HEK293 (cell line): ENCODE measurements at regions not wholly inside any gene's neighbourhood (a gene's known extent, or its start where the extent isn't known, plus 50 kb on each side); places are given as distances from the start of the nearest gene placed in this dataset.

ENCODE experiments used
- CTCF ChIA-PET: fragments of 350-600 bp; formaldehyde crosslinking; extraction: SDS; loops from one replicate; lab custom pipeline; 2021; ENCODE audit warnings: antibody characterized with exemption; lab: Yijun Ruan, JAX
- POLR2A ChIA-PET: fragments of 300-600 bp; formaldehyde crosslinking; extraction: SDS; loops from one replicate; lab custom pipeline; 2020; ENCODE audit warnings: antibody characterized with exemption, inconsistent platforms; lab: Yijun Ruan, JAX
- H3K27ac ChIP-seq: fragments of 200-500 bp; sonication (Bioruptor generic); 2 replicates; pipeline ENCODE4 v1.5.1; 2014; ENCODE audit warnings: low read depth, low read length, control low read depth, inconsistent platforms; ENCODE audit errors: extremely low read depth
- H3K36me3 ChIP-seq, 2 experiments: fragments of 200-500 bp in 1 of 2; sonication (Bioruptor generic) in 1 of 2; 1 replicate in 1 of 2; 2 replicates in 1 of 2; pipeline ENCODE4 v1.5.1; 2014 to 2017; ENCODE audit warnings: inconsistent platforms in 2 of 2, low read length in 2 of 2; ENCODE audit not compliant: control insufficient read depth in 2 of 2, insufficient read depth in 1 of 2
- H3K4me1 ChIP-seq: fragments of 200-500 bp; sonication (Bioruptor generic); 2 replicates; pipeline ENCODE4 v1.5.1; 2014; ENCODE audit warnings: mild to moderate bottlenecking, low read length, inconsistent platforms; ENCODE audit not compliant: control insufficient read depth, insufficient read depth
- H3K4me3 ChIP-seq: 2 replicates; pipeline ENCODE4 v1.5.1; 2011; ENCODE audit warnings: low read depth, mild to moderate bottlenecking, control low read depth, low read length, moderate library complexity
- H3K9me3 ChIP-seq: fragments of 200-500 bp; sonication (Bioruptor generic); 2 replicates; pipeline ENCODE4 v1.5.1; 2014; ENCODE audit warnings: low read depth, low read length, inconsistent platforms; ENCODE audit not compliant: control insufficient read depth, insufficient read depth
- EGR2 ChIP-seq: fragments of 450-650 bp; formaldehyde crosslinking; IDR thresholded peaks from 2 replicates; pipeline ENCODE4 v1.5.1; 2016; ENCODE audit warnings: low read depth, missing biosample characterization, missing genetic modification characterization
- GFI1B ChIP-seq: fragments of 450-650 bp; formaldehyde crosslinking; IDR thresholded peaks from 2 replicates; pipeline ENCODE4 v1.5.1; 2016; ENCODE audit warnings: missing biosample characterization, missing genetic modification characterization
- KLF1 ChIP-seq: fragments of 450-650 bp; formaldehyde crosslinking; IDR thresholded peaks from 2 replicates; pipeline ENCODE4 v1.5.1; 2016; ENCODE audit warnings: missing biosample characterization, missing genetic modification characterization
- PBX3 ChIP-seq: sonication (generic); formaldehyde crosslinking; IDR thresholded peaks from 2 replicates; pipeline ENCODE4 v1.8.1; 2022; ENCODE audit warnings: mild to moderate bottlenecking, moderate library complexity, missing genetic modification reagents
- PRDM1 ChIP-seq: fragments of 450-650 bp; formaldehyde crosslinking; IDR thresholded peaks from 2 replicates; pipeline ENCODE4; 2016; ENCODE audit warnings: missing biosample characterization, missing genetic modification characterization
- PRDM2 ChIP-seq: fragments of 450-650 bp; formaldehyde crosslinking; IDR thresholded peaks from 2 replicates; pipeline ENCODE4 v1.5.1; 2016; ENCODE audit warnings: missing biosample characterization, missing genetic modification characterization, borderline replicate concordance
- RBAK ChIP-seq: fragments of 450-650 bp; formaldehyde crosslinking; IDR thresholded peaks from 2 replicates; pipeline ENCODE4 v1.5.1; 2016; ENCODE audit warnings: missing biosample characterization, missing genetic modification characterization
- YY1 ChIP-seq: fragments of 450-650 bp; formaldehyde crosslinking; IDR thresholded peaks from 2 replicates; pipeline ENCODE4 v1.5.1; 2018; ENCODE audit warnings: missing biosample characterization, missing genetic modification characterization
- ZFP41 ChIP-seq: fragments of 450-650 bp; formaldehyde crosslinking; IDR thresholded peaks from 2 replicates; pipeline ENCODE4 v1.5.1; 2016; ENCODE audit warnings: missing biosample characterization, missing genetic modification characterization, borderline replicate concordance
- ZNF112 ChIP-seq: fragments of 450-650 bp; formaldehyde crosslinking; IDR thresholded peaks from 2 replicates; pipeline ENCODE4 v1.5.0; 2017; ENCODE audit warnings: missing biosample characterization, missing genetic modification characterization
- ZNF148 ChIP-seq: fragments of 450-650 bp; formaldehyde crosslinking; IDR thresholded peaks from 2 replicates; pipeline ENCODE4 v1.5.0; 2017; ENCODE audit warnings: missing biosample characterization, missing genetic modification characterization, borderline replicate concordance
- ZNF155 ChIP-seq: fragments of 450-650 bp; formaldehyde crosslinking; IDR thresholded peaks from 2 replicates; pipeline ENCODE4 v1.5.1; 2016; ENCODE audit warnings: missing biosample characterization, missing genetic modification characterization
- ZNF174 ChIP-seq: fragments of 450-650 bp; formaldehyde crosslinking; IDR thresholded peaks from 2 replicates; pipeline ENCODE4 v1.5.0; 2017; ENCODE audit warnings: missing biosample characterization, mild to moderate bottlenecking, missing genetic modification characterization
- ZNF280C ChIP-seq: fragments of 450-650 bp; formaldehyde crosslinking; IDR thresholded peaks from 2 replicates; pipeline ENCODE4 v1.5.1; 2016; ENCODE audit warnings: missing biosample characterization, missing genetic modification characterization
- ZNF37A ChIP-seq: fragments of 450-650 bp; IDR thresholded peaks from 2 replicates; pipeline ENCODE4 v1.5.1; 2018; ENCODE audit warnings: missing biosample characterization, missing genetic modification characterization
- ZNF426 ChIP-seq: fragments of 450-650 bp; formaldehyde crosslinking; IDR thresholded peaks from 2 replicates; pipeline ENCODE4 v1.5.1; 2017; ENCODE audit warnings: missing biosample characterization, missing genetic modification characterization, mild to moderate bottlenecking, inconsistent platforms, moderate library complexity
- ZNF544 ChIP-seq: fragments of 450-650 bp; formaldehyde crosslinking; IDR thresholded peaks from 2 replicates; pipeline ENCODE4 v1.5.0; 2017; ENCODE audit warnings: missing biosample characterization, missing genetic modification characterization
- ZNF558 ChIP-seq: fragments of 450-650 bp; formaldehyde crosslinking; IDR thresholded peaks from 2 replicates; pipeline ENCODE4 v1.5.1; 2016; ENCODE audit warnings: missing biosample characterization, missing genetic modification characterization
- ZNF585B ChIP-seq: fragments of 450-650 bp; formaldehyde crosslinking; IDR thresholded peaks from 2 replicates; pipeline ENCODE4 v1.5.1; 2016; ENCODE audit warnings: missing biosample characterization, missing genetic modification characterization
- ZNF624 ChIP-seq: fragments of 450-650 bp; formaldehyde crosslinking; IDR thresholded peaks from 2 replicates; pipeline ENCODE4 v1.5.1; 2017; ENCODE audit warnings: missing biosample characterization, missing genetic modification characterization
- ZNF660 ChIP-seq: fragments of 450-650 bp; IDR thresholded peaks from 2 replicates; pipeline ENCODE4 v1.5.1; 2018; ENCODE audit warnings: missing biosample characterization, mild to moderate bottlenecking, missing genetic modification characterization
- ZNF677 ChIP-seq: fragments of 450-650 bp; IDR thresholded peaks from 2 replicates; pipeline ENCODE4 v1.5.0; 2018; ENCODE audit warnings: missing biosample characterization, mild to moderate bottlenecking, missing genetic modification characterization, moderate library complexity
- ZNF768 ChIP-seq: fragments of 450-650 bp; formaldehyde crosslinking; IDR thresholded peaks from 2 replicates; pipeline ENCODE4 v1.5.1; 2018; ENCODE audit warnings: missing biosample characterization, mild to moderate bottlenecking, missing genetic modification characterization
- ZSCAN4 ChIP-seq: fragments of 450-650 bp; formaldehyde crosslinking; IDR thresholded peaks from 2 replicates; pipeline ENCODE4 v1.5.1; 2017; ENCODE audit warnings: missing biosample characterization, missing genetic modification characterization

GRCh38 chr14:99325016-99325415, 53.0 kb upstream of the BCL11B start:
- no peak overlapping the region for H3K27ac ChIP-seq
- POLR2A ChIA-PET: no interaction called here
- TF ChIP-seq ZNF148 (no peak), ZNF37A (tag by site-specific recombination) (no peak), ZSCAN4 (no peak), YY1 (tag by site-specific recombination) (no peak), PRDM1 (tag by site-specific recombination) (no peak), EGR2 (tag by site-specific recombination) (no peak), ZNF280C (no peak), PRDM2 (no peak), KLF1 (no peak), ZNF155 (tag by site-specific recombination) (no peak)
- no peaks in the 10 kb centered on the region for H3K4me1 ChIP-seq
- H3K4me3 ChIP-seq: no peak overlapping the region
- no peaks in the 10 kb centered on the region for H3K36me3 ChIP-seq
- CTCF ChIA-PET: interaction anchor here (1.5 kb wide), 1 partner anchor 91 kb away, joined by 7 read pairs; no protein-coding TSS in a partner anchor
- H3K9me3 ChIP-seq: no peaks in the 10 kb centered on the region

- no peak overlapping the region for H3K27ac ChIP-seq
- ChIA-PET CTCF (interaction anchor here (0.5 to 2.8 kb wide), 4 partner anchors 29 to 92 kb away, joined by 3 to 12 read pairs (median 6); no protein-coding TSS in a partner anchor), POLR2A (no interaction called here)
- H3K9me3 ChIP-seq: no peaks in the 10 kb centered on the region
- no peak overlapping the region for H3K4me3 ChIP-seq
- no peaks in the 10 kb centered on the region for H3K4me1 ChIP-seq
- no peaks in the 10 kb centered on the region for H3K36me3 ChIP-seq
- TF ChIP-seq ZNF544 (tag by site-specific recombination) (no peak), ZNF558 (tag by site-specific recombination) (no peak), GFI1B (tag by site-specific recombination) (no peak), ZNF112 (tag by site-specific recombination) (no peak), ZFP41 (tag by site-specific recombination) (no peak), ZNF677 (tag by site-specific recombination) (no peak), PBX3 (CRISPR knock-in tag) (no peak), ZNF660 (no peak), ZNF37A (tag by site-specific recombination) (no peak), ZNF768 (tag by site-specific recombination) (no peak), ZNF174 (no peak), ZNF624 (no peak), ZNF585B (tag by site-specific recombination) (no peak), RBAK (no peak), ZNF426 (no peak)
Measured at GRCh38 chr14:99324291-99324690, 52.3 kb upstream of the BCL11B start.
